ENCODE measurements at regions not wholly inside any gene's neighbourhood (a gene's known extent, or its start where the extent isn't known, plus 50 kb on each side); places are given as distances from the start of the nearest gene placed in this dataset.

DNA sequence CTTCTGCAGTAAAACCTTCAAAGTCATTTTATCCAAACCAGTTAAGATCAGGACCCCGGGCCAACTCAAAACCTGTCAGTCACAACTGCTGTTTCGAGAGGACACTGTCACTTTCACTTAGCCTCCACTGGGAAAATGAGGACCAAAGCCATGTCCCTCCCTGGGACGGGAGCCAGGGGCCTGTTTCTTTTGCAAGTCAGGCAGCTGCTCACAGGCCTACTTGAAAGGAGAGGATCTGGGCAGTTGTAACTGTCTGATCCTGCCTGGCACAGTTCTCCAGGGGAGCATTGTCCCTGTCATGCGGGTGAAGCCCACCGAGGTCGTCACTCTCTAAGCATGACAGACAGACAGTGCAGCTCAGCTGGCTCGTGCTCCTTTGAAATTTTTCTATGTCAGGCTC is 276.2 kb downstream of the NPIPA8 start:
- Histone ChIP-seq H3K9ac (ENCODE audit: low read length in 5 of 5) (no peak overlapping the region), H3K4me3 (ENCODE audit: low read depth in 1 of 5, low read length in 5 of 5) (no peak overlapping the region), H3K4me1 (ENCODE audit: control insufficient read depth in 5 of 5, insufficient read depth in 5 of 5, low read length in 5 of 5) (peaks cover 0 to 18% (median 0%) of the 10 kb centered on the region in 5 donors), H3K36me3 (ENCODE audit: control insufficient read depth in 5 of 5, insufficient read depth in 5 of 5, low read length in 5 of 5) (no peaks in the 10 kb centered on the region), H3K27ac (ENCODE audit: low read depth, low read length) (no peak overlapping the region), H3K27me3 (ENCODE audit: control insufficient read depth in 5 of 5, insufficient read depth in 4 of 5, low read length in 5 of 5) (peaks cover 2 to 13% (median 7%) of the 10 kb centered on the region in 5 donors), H3K9me3 (ENCODE audit: control insufficient read depth in 5 of 5, low read length in 5 of 5) (peaks cover 0 to 5% (median 0%) of the 10 kb centered on the region in 5 donors)

GRCh38 chr16:18059577-18059976 is 277.0 kb downstream of the NPIPA8 start:
- Histone ChIP-seq H3K4me3 (ENCODE audit: low read depth in 1 of 5, low read length in 5 of 5) (no peak overlapping the region), H3K36me3 (ENCODE audit: control insufficient read depth in 5 of 5, insufficient read depth in 5 of 5, low read length in 5 of 5) (no peaks in the 10 kb centered on the region), H3K9ac (ENCODE audit: low read length in 5 of 5) (no peak overlapping the region), H3K27me3 (ENCODE audit: control insufficient read depth in 5 of 5, insufficient read depth in 4 of 5, low read length in 5 of 5) (peaks cover 2 to 13% (median 7%) of the 10 kb centered on the region in 5 donors), H3K9me3 (ENCODE audit: control insufficient read depth in 5 of 5, low read length in 5 of 5) (no peaks in the 10 kb centered on the region), H3K27ac (ENCODE audit: low read depth, low read length) (no peak overlapping the region), H3K4me1 (ENCODE audit: control insufficient read depth in 5 of 5, insufficient read depth in 5 of 5, low read length in 5 of 5) (peaks cover 0 to 18% (median 0%) of the 10 kb centered on the region in 5 donors)

DNA sequence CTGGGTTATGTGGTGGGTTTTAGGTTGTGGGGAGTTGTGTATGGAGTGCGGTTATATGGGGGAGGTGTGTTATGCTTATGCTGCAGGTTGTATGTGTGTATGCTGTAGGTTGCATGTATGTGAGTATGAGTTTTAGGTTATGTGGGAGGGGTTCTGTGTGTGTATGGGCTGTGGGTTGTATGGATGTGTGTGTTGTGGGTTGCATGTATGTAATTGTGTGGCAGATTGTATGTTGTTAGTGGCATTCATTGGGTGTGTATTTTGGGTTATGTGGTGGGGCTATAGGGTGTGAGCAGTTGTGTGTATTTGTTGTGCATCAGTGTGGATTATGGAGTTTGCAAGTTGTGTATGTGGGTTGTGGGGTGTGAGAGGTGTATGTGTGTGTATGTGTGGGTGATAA is 277.4 kb downstream of the NPIPA8 start:
- H3K36me3 ChIP-seq (ENCODE audit: control insufficient read depth in 5 of 5, insufficient read depth in 5 of 5, low read length in 5 of 5): no peaks in the 10 kb centered on the region
- H3K4me1 ChIP-seq (ENCODE audit: control insufficient read depth in 5 of 5, insufficient read depth in 5 of 5, low read length in 5 of 5): peaks cover 0 to 18% (median 0%) of the 10 kb centered on the region in 5 donors
- no peak overlapping the region for H3K9ac ChIP-seq (ENCODE audit: low read length in 5 of 5)
- peaks cover 2 to 13% (median 7%) of the 10 kb centered on the region in 5 donors for H3K27me3 ChIP-seq (ENCODE audit: control insufficient read depth in 5 of 5, insufficient read depth in 4 of 5, low read length in 5 of 5)
- no peaks in the 10 kb centered on the region for H3K9me3 ChIP-seq (ENCODE audit: control insufficient read depth in 5 of 5, low read length in 5 of 5)
- H3K27ac ChIP-seq (ENCODE audit: low read depth, low read length): no peak overlapping the region
- no peak overlapping the region for H3K4me3 ChIP-seq (ENCODE audit: low read depth in 1 of 5, low read length in 5 of 5)

DNA sequence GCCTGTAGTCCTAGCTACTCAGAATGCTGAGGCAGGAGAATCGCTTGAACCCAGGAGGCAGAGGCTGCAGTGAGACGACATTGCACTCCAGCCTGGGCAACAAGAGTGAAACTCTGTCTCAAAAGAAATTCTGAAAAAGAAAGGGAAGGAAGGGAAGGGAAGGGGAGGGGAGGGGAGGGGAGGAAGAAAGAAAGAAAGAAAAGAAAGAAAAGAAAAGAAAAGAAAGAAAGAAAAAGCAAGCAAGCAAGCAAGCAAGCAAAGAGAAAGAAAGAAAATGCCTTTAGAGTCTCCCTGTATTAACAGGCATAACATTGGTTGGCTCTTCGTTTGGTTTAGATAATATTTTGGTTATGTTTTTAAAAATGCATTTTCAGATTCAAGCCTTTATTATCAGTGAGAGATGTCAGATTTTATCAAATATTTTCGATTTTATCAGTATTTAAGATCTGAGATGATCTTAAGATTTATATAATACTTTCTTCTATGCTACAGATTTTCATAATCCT is 281.1 kb downstream of the NPIPA8 start:
- H3K27me3 ChIP-seq (ENCODE audit: control insufficient read depth in 5 of 5, insufficient read depth in 4 of 5, low read length in 5 of 5): peaks cover 0 to 2% (median 0%) of the 10 kb centered on the region in 5 donors
- no peak overlapping the region for H3K27ac ChIP-seq (ENCODE audit: low read depth, low read length)
- no peak overlapping the region for H3K9ac ChIP-seq (ENCODE audit: low read length in 5 of 5)
- peaks cover 0 to 8% (median 0%) of the 10 kb centered on the region in 5 donors for H3K4me1 ChIP-seq (ENCODE audit: control insufficient read depth in 5 of 5, insufficient read depth in 5 of 5, low read length in 5 of 5)
- H3K9me3 ChIP-seq (ENCODE audit: control insufficient read depth in 5 of 5, low read length in 5 of 5): peaks cover 0 to 3% (median 0%) of the 10 kb centered on the region in 5 donors
- no peaks in the 10 kb centered on the region for H3K36me3 ChIP-seq (ENCODE audit: control insufficient read depth in 5 of 5, insufficient read depth in 5 of 5, low read length in 5 of 5)
- no peak overlapping the region for H3K4me3 ChIP-seq (ENCODE audit: low read depth in 1 of 5, low read length in 5 of 5)

- H3K27me3 ChIP-seq (ENCODE audit: control insufficient read depth in 5 of 5, insufficient read depth in 4 of 5, low read length in 5 of 5): peaks cover 0 to 6% (median 3%) of the 10 kb centered on the region in 5 donors
- no peak overlapping the region for H3K9ac ChIP-seq (ENCODE audit: low read length in 5 of 5)
- H3K27ac ChIP-seq (ENCODE audit: low read depth, low read length): no peak overlapping the region
- no peak overlapping the region for H3K4me3 ChIP-seq (ENCODE audit: low read depth in 1 of 5, low read length in 5 of 5)
- H3K9me3 ChIP-seq (ENCODE audit: control insufficient read depth in 5 of 5, low read length in 5 of 5): peaks cover 0 to 3% (median 0%) of the 10 kb centered on the region in 5 donors
- H3K4me1 ChIP-seq (ENCODE audit: control insufficient read depth in 5 of 5, insufficient read depth in 5 of 5, low read length in 5 of 5): no peaks in the 10 kb centered on the region
- no peaks in the 10 kb centered on the region for H3K36me3 ChIP-seq (ENCODE audit: control insufficient read depth in 5 of 5, insufficient read depth in 5 of 5, low read length in 5 of 5)
Observed at GRCh38 chr16:18050777-18051176, 285.8 kb downstream of the NPIPA8 start.

GRCh38 chr16:18050234-18050633 is 286.3 kb downstream of the NPIPA8 start:
- H3K36me3 ChIP-seq (ENCODE audit: control insufficient read depth in 5 of 5, insufficient read depth in 5 of 5, low read length in 5 of 5): no peaks in the 10 kb centered on the region
- H3K9ac ChIP-seq (ENCODE audit: low read length in 5 of 5): no peak overlapping the region
- peaks cover 0 to 6% (median 3%) of the 10 kb centered on the region in 5 donors for H3K27me3 ChIP-seq (ENCODE audit: control insufficient read depth in 5 of 5, insufficient read depth in 4 of 5, low read length in 5 of 5)
- H3K9me3 ChIP-seq (ENCODE audit: control insufficient read depth in 5 of 5, low read length in 5 of 5): peaks cover 0 to 3% (median 0%) of the 10 kb centered on the region in 5 donors
- H3K4me1 ChIP-seq (ENCODE audit: control insufficient read depth in 5 of 5, insufficient read depth in 5 of 5, low read length in 5 of 5): no peaks in the 10 kb centered on the region
- H3K27ac ChIP-seq (ENCODE audit: low read depth, low read length): no peak overlapping the region
- H3K4me3 ChIP-seq (ENCODE audit: low read depth in 1 of 5, low read length in 5 of 5): no peak overlapping the region

DNA sequence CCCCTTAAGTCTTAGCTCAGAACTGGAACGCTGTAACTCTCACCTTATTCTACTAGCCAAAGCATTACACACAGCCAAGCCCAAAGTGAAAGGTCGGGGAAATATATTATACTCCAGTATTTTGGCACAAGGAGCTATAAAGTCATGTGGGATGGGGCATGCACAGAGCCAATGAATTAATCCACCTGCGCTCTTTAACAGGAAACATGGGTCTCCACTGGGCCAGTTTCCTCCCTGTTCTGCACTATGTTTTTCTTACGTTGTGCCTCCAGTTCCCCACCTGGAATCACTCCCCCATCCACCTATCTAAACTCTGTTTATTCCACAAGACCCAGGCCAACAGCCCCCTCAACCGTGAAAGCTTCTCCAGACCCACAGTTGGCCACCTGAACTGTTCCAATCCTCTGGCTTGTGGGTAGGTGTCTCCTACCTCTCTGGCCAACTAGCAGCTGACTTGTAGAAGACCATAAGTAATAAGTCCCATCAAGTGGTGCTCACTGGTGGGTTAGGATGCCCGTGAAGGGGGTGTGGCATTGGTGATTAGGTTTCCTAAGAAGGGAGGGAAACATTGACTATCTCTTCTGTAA is 286.9 kb downstream of the NPIPA8 start:
- H3K9ac ChIP-seq (ENCODE audit: low read length in 5 of 5): no peak overlapping the region
- H3K4me3 ChIP-seq (ENCODE audit: low read depth in 1 of 5, low read length in 5 of 5): no peak overlapping the region
- peaks cover 0 to 3% (median 0%) of the 10 kb centered on the region in 5 donors for H3K9me3 ChIP-seq (ENCODE audit: control insufficient read depth in 5 of 5, low read length in 5 of 5)
- H3K27ac ChIP-seq (ENCODE audit: low read depth, low read length): no peak overlapping the region
- no peaks in the 10 kb centered on the region for H3K36me3 ChIP-seq (ENCODE audit: control insufficient read depth in 5 of 5, insufficient read depth in 5 of 5, low read length in 5 of 5)
- H3K4me1 ChIP-seq (ENCODE audit: control insufficient read depth in 5 of 5, insufficient read depth in 5 of 5, low read length in 5 of 5): no peaks in the 10 kb centered on the region
- peaks cover 0 to 6% (median 3%) of the 10 kb centered on the region in 5 donors for H3K27me3 ChIP-seq (ENCODE audit: control insufficient read depth in 5 of 5, insufficient read depth in 4 of 5, low read length in 5 of 5)

GRCh38 chr16:18048853-18049546 is 287.5 kb downstream of the NPIPA8 start:
- no peak overlapping the region for H3K27ac ChIP-seq (ENCODE audit: low read depth, low read length)
- peaks cover 0 to 6% (median 3%) of the 10 kb centered on the region in 5 donors for H3K27me3 ChIP-seq (ENCODE audit: control insufficient read depth in 5 of 5, insufficient read depth in 4 of 5, low read length in 5 of 5)
- no peak overlapping the region for H3K9ac ChIP-seq (ENCODE audit: low read length in 5 of 5)
- H3K36me3 ChIP-seq (ENCODE audit: control insufficient read depth in 5 of 5, insufficient read depth in 5 of 5, low read length in 5 of 5): no peaks in the 10 kb centered on the region
- no peaks in the 10 kb centered on the region for H3K4me1 ChIP-seq (ENCODE audit: control insufficient read depth in 5 of 5, insufficient read depth in 5 of 5, low read length in 5 of 5)
- H3K9me3 ChIP-seq (ENCODE audit: control insufficient read depth in 5 of 5, low read length in 5 of 5): peaks cover 0 to 3% (median 0%) of the 10 kb centered on the region in 5 donors
- H3K4me3 ChIP-seq (ENCODE audit: low read depth in 1 of 5, low read length in 5 of 5): no peak overlapping the region

- Histone ChIP-seq H3K27ac (ENCODE audit: low read depth, low read length) (no peak overlapping the region), H3K9ac (ENCODE audit: low read length in 5 of 5) (no peak overlapping the region), H3K36me3 (ENCODE audit: control insufficient read depth in 5 of 5, insufficient read depth in 5 of 5, low read length in 5 of 5) (no peaks in the 10 kb centered on the region), H3K9me3 (ENCODE audit: control insufficient read depth in 5 of 5, low read length in 5 of 5) (peaks cover 0 to under 1% (median 0%) of the 10 kb centered on the region in 5 donors), H3K27me3 (ENCODE audit: control insufficient read depth in 5 of 5, insufficient read depth in 4 of 5, low read length in 5 of 5) (peaks cover 0 to 6% (median 3%) of the 10 kb centered on the region in 5 donors), H3K4me3 (ENCODE audit: low read depth in 1 of 5, low read length in 5 of 5) (no peak overlapping the region), H3K4me1 (ENCODE audit: control insufficient read depth in 5 of 5, insufficient read depth in 5 of 5, low read length in 5 of 5) (no peaks in the 10 kb centered on the region)
Observed at GRCh38 chr16:18047761-18048160, 288.8 kb downstream of the NPIPA8 start.

DNA sequence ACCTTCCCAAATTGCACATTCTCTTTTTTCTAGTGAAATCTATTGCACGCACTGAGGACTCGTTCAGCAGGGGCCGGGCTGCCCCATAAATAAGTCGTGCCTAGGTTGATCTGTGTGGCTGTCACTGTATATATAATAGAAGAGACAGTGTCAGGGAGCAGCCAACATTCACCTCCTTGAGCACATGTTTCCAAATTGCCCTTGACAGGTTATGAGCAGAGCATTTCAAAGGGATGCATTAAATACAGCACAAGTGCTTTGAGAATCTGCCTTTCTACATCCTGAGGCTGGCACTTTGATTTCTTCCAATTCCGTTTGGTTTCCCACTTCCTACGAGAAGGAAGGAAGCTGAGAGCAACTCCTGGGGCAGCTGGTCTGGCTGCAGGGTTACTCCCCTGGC is 291.2 kb downstream of the NPIPA8 start:
- Histone ChIP-seq H3K36me3 (ENCODE audit: control insufficient read depth in 5 of 5, insufficient read depth in 5 of 5, low read length in 5 of 5) (no peaks in the 10 kb centered on the region), H3K27ac (ENCODE audit: low read depth, low read length) (no peak overlapping the region), H3K27me3 (ENCODE audit: control insufficient read depth in 5 of 5, insufficient read depth in 4 of 5, low read length in 5 of 5) (peaks cover 0 to 6% (median 3%) of the 10 kb centered on the region in 5 donors), H3K4me3 (ENCODE audit: low read depth in 1 of 5, low read length in 5 of 5) (no peak overlapping the region), H3K4me1 (ENCODE audit: control insufficient read depth in 5 of 5, insufficient read depth in 5 of 5, low read length in 5 of 5) (no peaks in the 10 kb centered on the region), H3K9me3 (ENCODE audit: control insufficient read depth in 5 of 5, low read length in 5 of 5) (no peaks in the 10 kb centered on the region), H3K9ac (ENCODE audit: low read length in 5 of 5) (no peak overlapping the region)
